GM12878 (cell line): ENCODE measurements at regions not wholly inside any gene's neighbourhood (a gene's known extent, or its start where the extent isn't known, plus 50 kb on each side); places are given as distances from the start of the nearest gene placed in this dataset.

Experiments
- CTCF ChIP-seq, 3 experiments: IDR thresholded peaks in 2 of 3; conservative IDR thresholded peaks in 1 of 3; 2 replicates each; pipeline ENCODE4 v1.5.1; 2011; ENCODE audit warnings: low read depth in 3 of 3, low read length in 3 of 3, mild to moderate bottlenecking in 3 of 3, control low read depth in 2 of 3, moderate library complexity in 2 of 3, inconsistent platforms in 1 of 3, mixed read lengths in 1 of 3; ENCODE audit not compliant: control insufficient read depth in 2 of 3, insufficient read depth in 1 of 3; ENCODE audit errors: extremely low read depth in 1 of 3
- FOS ChIP-seq: IDR thresholded peaks from 3 replicates; pipeline ENCODE4 v1.6.1; 2011; ENCODE audit warnings: borderline replicate concordance; ENCODE audit not compliant: insufficient read length; ENCODE audit errors: extremely low read depth
- HCFC1 ChIP-seq: fragments of 150-350 bp; IDR thresholded peaks from 2 replicates; pipeline ENCODE4 v1.6.1; 2014; ENCODE audit warnings: low read length
- NKRF ChIP-seq: fragments of 450-650 bp; conservative IDR thresholded peaks from 2 replicates; pipeline ENCODE4 v1.6.1; 2017; ENCODE audit warnings: mild to moderate bottlenecking, moderate library complexity
- RBBP5 ChIP-seq: fragments of 200-600 bp; sonication (generic); conservative IDR thresholded peaks from 2 replicates; pipeline ENCODE4 v1.6.1; 2016
- SUZ12 ChIP-seq: fragments of 200-600 bp; sonication (generic); IDR thresholded peaks from one replicate; pipeline ENCODE4 v1.6.1; 2018; ENCODE audit warnings: antibody characterized with exemption, mild to moderate bottlenecking; ENCODE audit not compliant: unreplicated experiment
- ZBTB11 ChIP-seq: fragments of 450-650 bp; formaldehyde crosslinking; IDR thresholded peaks from 2 replicates; pipeline ENCODE4 v1.5.0; 2022; ENCODE audit warnings: mild to moderate bottlenecking, missing genetic modification characterization
- TF ChIP-seq, protein P1 (sequence below): fragments of 450-650 bp; formaldehyde crosslinking; IDR thresholded peaks from 2 replicates; pipeline ENCODE4 v1.4.0; 2022; ENCODE audit warnings: mild to moderate bottlenecking, moderate library complexity
- TF ChIP-seq, protein P2 (sequence below): fragments of 450-650 bp; IDR thresholded peaks from 2 replicates; pipeline ENCODE4 v1.6.1; 2017; ENCODE audit warnings: low read depth, mild to moderate bottlenecking, moderate library complexity
- TF ChIP-seq, protein P3 (sequence below): IDR thresholded peaks from 2 replicates; pipeline ENCODE4 v1.6.1; 2012; ENCODE audit warnings: improper control_type of control experiment, low read depth, low read length; ENCODE audit not compliant: insufficient replicate concordance

DNA sequence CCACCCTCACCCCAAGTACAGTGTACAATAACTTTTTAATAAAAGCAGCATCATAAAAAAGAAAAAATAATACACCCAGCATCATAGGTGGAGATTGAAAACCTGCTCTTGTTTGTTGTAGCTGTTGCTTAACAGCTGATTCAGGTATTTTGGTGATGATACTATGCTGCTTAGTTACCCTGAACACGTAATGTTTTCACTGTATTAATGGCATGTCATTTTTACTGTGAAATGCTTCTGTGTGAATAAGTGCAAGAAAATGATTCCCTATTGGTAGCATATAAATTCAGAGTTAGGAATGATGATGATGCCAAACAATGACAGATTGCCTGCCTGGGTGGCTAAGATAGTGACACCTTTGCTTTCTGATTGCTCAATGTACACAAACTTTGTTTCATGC is 405.7 kb downstream of the HDGFL1 start (continued):
- TF ChIP-seq, protein P1, sequence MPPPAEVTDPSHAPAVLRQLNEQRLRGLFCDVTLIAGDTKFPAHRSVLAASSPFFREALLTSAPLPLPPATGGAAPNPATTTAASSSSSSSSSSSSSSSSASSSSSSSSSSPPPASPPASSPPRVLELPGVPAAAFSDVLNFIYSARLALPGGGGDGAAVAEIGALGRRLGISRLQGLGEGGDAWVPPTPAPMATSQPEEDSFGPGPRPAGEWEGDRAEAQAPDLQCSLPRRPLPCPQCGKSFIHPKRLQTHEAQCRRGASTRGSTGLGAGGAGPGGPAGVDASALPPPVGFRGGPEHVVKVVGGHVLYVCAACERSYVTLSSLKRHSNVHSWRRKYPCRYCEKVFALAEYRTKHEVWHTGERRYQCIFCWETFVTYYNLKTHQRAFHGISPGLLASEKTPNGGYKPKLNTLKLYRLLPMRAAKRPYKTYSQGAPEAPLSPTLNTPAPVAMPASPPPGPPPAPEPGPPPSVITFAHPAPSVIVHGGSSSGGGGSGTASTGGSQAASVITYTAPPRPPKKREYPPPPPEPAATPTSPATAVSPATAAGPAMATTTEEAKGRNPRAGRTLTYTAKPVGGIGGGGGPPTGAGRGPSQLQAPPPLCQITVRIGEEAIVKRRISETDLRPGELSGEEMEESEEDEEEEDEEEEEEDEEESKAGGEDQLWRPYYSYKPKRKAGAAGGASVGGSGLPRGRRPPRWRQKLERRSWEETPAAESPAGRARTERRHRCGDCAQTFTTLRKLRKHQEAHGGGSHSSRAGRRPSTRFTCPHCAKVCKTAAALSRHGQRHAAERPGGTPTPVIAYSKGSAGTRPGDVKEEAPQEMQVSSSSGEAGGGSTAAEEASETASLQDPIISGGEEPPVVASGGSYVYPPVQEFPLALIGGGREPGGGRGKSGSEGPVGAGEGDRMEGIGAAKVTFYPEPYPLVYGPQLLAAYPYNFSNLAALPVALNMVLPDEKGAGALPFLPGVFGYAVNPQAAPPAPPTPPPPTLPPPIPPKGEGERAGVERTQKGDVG (CRISPR knock-in tag) = no peak
- no peak for TF ChIP-seq ZBTB11 (CRISPR knock-in tag)
- no peak for TF ChIP-seq RBBP5
- no peak for TF ChIP-seq FOS
- no peak for TF ChIP-seq NKRF
- TF ChIP-seq, protein P2, sequence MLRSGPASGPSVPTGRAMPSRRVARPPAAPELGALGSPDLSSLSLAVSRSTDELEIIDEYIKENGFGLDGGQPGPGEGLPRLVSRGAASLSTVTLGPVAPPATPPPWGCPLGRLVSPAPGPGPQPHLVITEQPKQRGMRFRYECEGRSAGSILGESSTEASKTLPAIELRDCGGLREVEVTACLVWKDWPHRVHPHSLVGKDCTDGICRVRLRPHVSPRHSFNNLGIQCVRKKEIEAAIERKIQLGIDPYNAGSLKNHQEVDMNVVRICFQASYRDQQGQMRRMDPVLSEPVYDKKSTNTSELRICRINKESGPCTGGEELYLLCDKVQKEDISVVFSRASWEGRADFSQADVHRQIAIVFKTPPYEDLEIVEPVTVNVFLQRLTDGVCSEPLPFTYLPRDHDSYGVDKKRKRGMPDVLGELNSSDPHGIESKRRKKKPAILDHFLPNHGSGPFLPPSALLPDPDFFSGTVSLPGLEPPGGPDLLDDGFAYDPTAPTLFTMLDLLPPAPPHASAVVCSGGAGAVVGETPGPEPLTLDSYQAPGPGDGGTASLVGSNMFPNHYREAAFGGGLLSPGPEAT = no peak
- TF ChIP-seq HCFC1 = no peak
- TF ChIP-seq, protein P3, sequence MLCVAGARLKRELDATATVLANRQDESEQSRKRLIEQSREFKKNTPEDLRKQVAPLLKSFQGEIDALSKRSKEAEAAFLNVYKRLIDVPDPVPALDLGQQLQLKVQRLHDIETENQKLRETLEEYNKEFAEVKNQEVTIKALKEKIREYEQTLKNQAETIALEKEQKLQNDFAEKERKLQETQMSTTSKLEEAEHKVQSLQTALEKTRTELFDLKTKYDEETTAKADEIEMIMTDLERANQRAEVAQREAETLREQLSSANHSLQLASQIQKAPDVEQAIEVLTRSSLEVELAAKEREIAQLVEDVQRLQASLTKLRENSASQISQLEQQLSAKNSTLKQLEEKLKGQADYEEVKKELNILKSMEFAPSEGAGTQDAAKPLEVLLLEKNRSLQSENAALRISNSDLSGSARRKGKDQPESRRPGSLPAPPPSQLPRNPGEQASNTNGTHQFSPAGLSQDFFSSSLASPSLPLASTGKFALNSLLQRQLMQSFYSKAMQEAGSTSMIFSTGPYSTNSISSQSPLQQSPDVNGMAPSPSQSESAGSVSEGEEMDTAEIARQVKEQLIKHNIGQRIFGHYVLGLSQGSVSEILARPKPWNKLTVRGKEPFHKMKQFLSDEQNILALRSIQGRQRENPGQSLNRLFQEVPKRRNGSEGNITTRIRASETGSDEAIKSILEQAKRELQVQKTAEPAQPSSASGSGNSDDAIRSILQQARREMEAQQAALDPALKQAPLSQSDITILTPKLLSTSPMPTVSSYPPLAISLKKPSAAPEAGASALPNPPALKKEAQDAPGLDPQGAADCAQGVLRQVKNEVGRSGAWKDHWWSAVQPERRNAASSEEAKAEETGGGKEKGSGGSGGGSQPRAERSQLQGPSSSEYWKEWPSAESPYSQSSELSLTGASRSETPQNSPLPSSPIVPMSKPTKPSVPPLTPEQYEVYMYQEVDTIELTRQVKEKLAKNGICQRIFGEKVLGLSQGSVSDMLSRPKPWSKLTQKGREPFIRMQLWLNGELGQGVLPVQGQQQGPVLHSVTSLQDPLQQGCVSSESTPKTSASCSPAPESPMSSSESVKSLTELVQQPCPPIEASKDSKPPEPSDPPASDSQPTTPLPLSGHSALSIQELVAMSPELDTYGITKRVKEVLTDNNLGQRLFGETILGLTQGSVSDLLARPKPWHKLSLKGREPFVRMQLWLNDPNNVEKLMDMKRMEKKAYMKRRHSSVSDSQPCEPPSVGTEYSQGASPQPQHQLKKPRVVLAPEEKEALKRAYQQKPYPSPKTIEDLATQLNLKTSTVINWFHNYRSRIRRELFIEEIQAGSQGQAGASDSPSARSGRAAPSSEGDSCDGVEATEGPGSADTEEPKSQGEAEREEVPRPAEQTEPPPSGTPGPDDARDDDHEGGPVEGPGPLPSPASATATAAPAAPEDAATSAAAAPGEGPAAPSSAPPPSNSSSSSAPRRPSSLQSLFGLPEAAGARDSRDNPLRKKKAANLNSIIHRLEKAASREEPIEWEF = no peak
- TF ChIP-seq SUZ12 = no peak
- no peak for TF ChIP-seq CTCF (IDR thresholded peaks at IDR 0.05 in 2 of 3, conservative IDR thresholded peaks at IDR 0.05 in 1 of 3; ENCODE audit: control insufficient read depth in 2 of 3, extremely low read depth in 1 of 3, insufficient read depth in 1 of 3, low read depth in 3 of 3, low read length in 3 of 3)
